Colonic mucosa (tissue), 4 donors: ENCODE measurements at regions not wholly inside any gene's neighbourhood (a gene's known extent, or its start where the extent isn't known, plus 50 kb on each side); places are given as distances from the start of the nearest gene placed in this dataset.

Source experiments
- DNase-seq: peaks from one replicate; pipeline ENCODE4 v3.0.0-alpha.2; 2020
- H3K27ac ChIP-seq: fragments of 200-600 bp; one replicate; pipeline ENCODE4 v1.8.0; 2021
- H3K27me3 ChIP-seq: fragments of 200-600 bp; one replicate; pipeline ENCODE4 v1.8.0; 2021
- H3K36me3 ChIP-seq: fragments of 200-600 bp; one replicate; pipeline ENCODE4 v1.8.0; 2021
- H3K4me1 ChIP-seq: fragments of 200-600 bp; one replicate; pipeline ENCODE4 v1.8.0; 2021; ENCODE audit warnings: mild to moderate bottlenecking
- H3K4me3 ChIP-seq: fragments of 200-600 bp; one replicate; pipeline ENCODE4 v1.8.0; 2021
- H3K9ac ChIP-seq, 2 donors: one replicate each; pipeline ENCODE4 v1.7.0; 2013; ENCODE audit warnings: control low read depth in 2 of 2, low read depth in 2 of 2, low read length in 2 of 2
- H3K9me3 ChIP-seq: fragments of 200-600 bp; one replicate; pipeline ENCODE4 v1.8.0; 2021
- intact Hi-C: fragments of 100-400 bp; cut with DNase I; formaldehyde crosslinking; loops from one replicate; pipeline ENCODE4 v1.14.1; 2022
- TF ChIP-seq, protein P1 (sequence below): fragments of 200-600 bp; IDR thresholded peaks from one replicate; pipeline ENCODE4 v1.8.0; 2022; ENCODE audit warnings: antibody characterized with exemption, mild to moderate bottlenecking
- donor health status: healthy.
- donor health status: DM: no; HTN: no; CAD: no.
- donor health status: DM: no; HTN: no; CAD: no.

DNA sequence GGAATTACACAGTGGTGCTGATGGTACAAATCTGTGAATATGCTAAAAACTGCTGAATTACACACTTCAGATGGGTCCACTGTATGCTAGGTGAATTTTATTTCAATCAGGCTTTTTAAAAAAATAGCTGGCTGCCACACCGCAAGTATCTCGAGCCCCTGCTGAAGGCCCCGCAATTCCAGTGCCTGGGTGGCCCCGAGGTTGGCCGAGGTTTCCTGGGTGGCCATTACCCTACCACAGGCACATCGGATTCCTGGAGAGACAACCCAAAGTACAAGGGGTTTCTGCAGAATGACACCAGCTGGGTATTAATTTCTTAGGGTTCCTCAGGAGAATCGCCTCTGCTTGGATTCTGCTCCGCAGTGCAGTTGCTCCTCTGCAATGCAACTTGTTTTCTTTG, 127.8 kb downstream of the C16orf95 start:
- TF ChIP-seq, protein P1, sequence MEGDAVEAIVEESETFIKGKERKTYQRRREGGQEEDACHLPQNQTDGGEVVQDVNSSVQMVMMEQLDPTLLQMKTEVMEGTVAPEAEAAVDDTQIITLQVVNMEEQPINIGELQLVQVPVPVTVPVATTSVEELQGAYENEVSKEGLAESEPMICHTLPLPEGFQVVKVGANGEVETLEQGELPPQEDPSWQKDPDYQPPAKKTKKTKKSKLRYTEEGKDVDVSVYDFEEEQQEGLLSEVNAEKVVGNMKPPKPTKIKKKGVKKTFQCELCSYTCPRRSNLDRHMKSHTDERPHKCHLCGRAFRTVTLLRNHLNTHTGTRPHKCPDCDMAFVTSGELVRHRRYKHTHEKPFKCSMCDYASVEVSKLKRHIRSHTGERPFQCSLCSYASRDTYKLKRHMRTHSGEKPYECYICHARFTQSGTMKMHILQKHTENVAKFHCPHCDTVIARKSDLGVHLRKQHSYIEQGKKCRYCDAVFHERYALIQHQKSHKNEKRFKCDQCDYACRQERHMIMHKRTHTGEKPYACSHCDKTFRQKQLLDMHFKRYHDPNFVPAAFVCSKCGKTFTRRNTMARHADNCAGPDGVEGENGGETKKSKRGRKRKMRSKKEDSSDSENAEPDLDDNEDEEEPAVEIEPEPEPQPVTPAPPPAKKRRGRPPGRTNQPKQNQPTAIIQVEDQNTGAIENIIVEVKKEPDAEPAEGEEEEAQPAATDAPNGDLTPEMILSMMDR: no peak
- H3K9ac ChIP-seq: no peak overlapping the region
- H3K4me1 ChIP-seq: no peaks in the 10 kb centered on the region
- intact Hi-C loops: no loop called here
- no peak overlapping the region for H3K27ac ChIP-seq
- H3K27me3 ChIP-seq: no peaks in the 10 kb centered on the region
- H3K36me3 ChIP-seq: no peaks in the 10 kb centered on the region
- no peaks in the 10 kb centered on the region for H3K9me3 ChIP-seq
- H3K4me3 ChIP-seq: no peak overlapping the region
- no peak for DNase-seq

DNA sequence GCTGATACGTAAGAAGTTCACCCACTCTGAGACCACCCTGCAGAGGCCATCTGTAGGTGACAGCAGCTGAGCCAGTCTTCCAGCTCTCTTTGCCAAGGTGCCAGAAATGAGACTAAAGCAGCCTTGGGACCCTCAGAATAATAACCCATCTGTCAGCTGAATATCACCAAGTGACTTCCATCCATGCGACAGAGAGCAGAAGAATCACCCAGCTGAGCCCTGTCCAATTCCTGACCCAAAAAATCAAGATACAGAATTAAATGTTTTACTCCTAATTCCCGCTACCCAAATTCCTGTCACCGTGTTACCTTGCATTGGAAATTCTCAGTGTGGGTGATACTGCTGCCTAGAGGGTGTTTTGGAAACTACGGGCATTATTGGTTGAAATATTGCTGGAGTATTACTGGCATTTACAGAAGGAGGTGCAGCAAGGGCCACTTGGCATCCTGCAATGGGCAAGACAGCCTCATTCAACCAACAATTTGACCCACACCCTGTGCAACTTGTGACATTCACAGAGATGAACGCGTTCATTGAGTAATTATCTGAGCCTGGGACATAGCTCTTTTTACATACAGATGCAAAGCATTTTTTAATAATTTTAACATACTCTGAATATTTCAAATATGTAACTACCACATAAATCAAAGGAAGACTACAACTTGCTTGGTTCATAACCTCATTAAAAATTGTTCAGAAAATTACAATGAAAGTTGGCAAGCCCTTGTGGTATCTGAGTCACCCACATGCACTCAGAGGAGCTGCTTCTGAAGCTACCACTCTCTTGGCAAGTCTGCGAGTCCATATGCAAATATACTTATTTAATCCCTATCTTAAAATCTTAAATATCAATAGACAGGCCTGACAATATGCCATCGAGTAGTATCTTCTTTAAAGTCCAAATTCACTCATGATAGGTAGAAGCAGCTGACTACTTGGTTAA, 126.6 kb downstream of the C16orf95 start:
- no peak overlapping the region for H3K9ac ChIP-seq
- TF ChIP-seq, protein P1: no peak
- H3K36me3 ChIP-seq: no peaks in the 10 kb centered on the region
- H3K9me3 ChIP-seq: no peaks in the 10 kb centered on the region
- no peaks in the 10 kb centered on the region for H3K27me3 ChIP-seq
- no peak overlapping the region for H3K4me3 ChIP-seq
- no peak for DNase-seq
- intact Hi-C loops: no loop called here
- H3K27ac ChIP-seq: no peak overlapping the region
- no peaks in the 10 kb centered on the region for H3K4me1 ChIP-seq

DNA sequence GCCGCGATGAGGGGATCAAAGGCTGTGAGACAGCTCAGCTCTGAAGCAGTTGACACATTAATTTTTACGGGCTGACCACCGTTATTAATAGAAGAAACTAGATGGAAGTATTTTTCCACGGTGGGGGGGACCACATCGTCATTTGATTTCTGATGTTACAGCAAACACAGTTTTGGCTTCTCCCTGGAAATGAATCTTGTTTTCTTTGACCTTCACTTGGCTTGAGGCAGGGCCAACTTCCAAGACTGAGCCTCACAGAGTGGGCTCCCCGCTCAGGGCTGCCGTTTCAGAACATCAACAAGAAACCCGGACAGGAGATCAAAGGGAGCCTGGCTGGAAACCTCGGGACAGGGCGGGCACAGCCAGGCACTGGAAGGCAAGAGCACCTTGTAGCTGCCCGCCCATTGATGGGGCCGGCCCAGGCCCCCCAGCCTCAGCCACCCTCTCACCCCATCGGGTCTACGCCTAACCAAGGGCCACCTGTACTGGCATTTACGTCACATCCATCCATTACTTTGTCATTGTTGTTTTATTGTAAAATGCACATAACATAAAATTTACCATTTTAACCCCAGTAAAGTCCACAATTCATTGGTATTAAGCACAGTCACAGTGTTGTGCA, 124.6 kb downstream of the C16orf95 start:
- Histone ChIP-seq H3K4me1 (no peaks in the 10 kb centered on the region), H3K27ac (no peak overlapping the region), H3K27me3 (no peaks in the 10 kb centered on the region), H3K9me3 (no peaks in the 10 kb centered on the region), H3K4me3 (no peak overlapping the region), H3K36me3 (no peaks in the 10 kb centered on the region), H3K9ac (no peak overlapping the region)
- TF ChIP-seq, protein P1: no peak
- no peak for DNase-seq
- intact Hi-C loops: no loop called here

DNA sequence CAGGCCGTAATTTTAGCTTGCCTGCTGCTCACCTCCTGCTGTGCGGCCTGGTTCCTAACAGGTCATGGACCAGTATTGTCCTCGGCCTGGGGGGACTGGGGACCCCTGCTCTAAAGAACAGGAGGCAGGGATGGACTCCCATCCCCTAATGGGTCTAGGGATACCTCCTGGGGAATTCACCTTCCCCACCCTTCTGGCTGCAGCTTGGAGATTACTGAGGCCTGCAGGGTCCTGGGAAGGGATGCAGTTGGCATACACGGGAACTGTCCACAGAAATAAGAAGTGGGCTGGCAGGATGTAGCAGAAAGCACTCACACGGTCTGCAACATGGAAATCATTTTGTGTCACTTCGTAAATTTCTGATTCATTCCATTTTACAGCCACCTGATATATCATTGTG, 123.0 kb downstream of the C16orf95 start:
- no peaks in the 10 kb centered on the region for H3K9me3 ChIP-seq
- no peak for DNase-seq
- no peaks in the 10 kb centered on the region for H3K36me3 ChIP-seq
- H3K4me1 ChIP-seq: no peaks in the 10 kb centered on the region
- TF ChIP-seq, protein P1: no peak
- H3K27me3 ChIP-seq: no peaks in the 10 kb centered on the region
- no peak overlapping the region for H3K27ac ChIP-seq
- intact Hi-C loops: no loop called here
- no peak overlapping the region for H3K9ac ChIP-seq
- no peak overlapping the region for H3K4me3 ChIP-seq

DNA sequence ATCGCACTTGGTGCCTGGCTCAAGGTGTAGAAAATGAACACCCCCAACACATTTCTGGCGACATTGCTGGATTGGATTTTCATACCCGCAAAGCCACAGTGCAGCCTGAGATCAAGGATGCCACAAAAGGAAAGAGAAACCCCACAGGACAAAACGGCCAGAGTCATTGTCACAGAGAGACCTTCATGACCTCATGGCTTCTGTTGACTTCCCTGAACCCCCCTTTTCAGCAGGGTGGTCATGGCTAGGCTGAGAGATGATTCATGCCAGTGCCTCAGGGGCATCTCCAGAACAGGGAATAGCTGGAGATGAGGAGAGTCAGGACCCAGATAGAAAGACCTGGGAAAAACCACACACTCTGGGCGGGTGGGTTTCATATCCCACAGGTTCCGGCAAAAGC, 122.0 kb downstream of the C16orf95 start:
- TF ChIP-seq, protein P1: no peak
- no peaks in the 10 kb centered on the region for H3K36me3 ChIP-seq
- H3K9ac ChIP-seq: no peak overlapping the region
- intact Hi-C loops: no loop called here
- H3K4me3 ChIP-seq: no peak overlapping the region
- H3K27me3 ChIP-seq: no peaks in the 10 kb centered on the region
- H3K9me3 ChIP-seq: no peaks in the 10 kb centered on the region
- no peaks in the 10 kb centered on the region for H3K4me1 ChIP-seq
- DNase-seq: no peak
- no peak overlapping the region for H3K27ac ChIP-seq
